ENCODE measurements at regions not wholly inside any gene's neighbourhood (a gene's known extent, or its start where the extent isn't known, plus 50 kb on each side); places are given as distances from the start of the nearest gene placed in this dataset.

- intact Hi-C loops (cut with DNase I) = no loop called here
Observed at GRCh38 chr12:113684908-113685782, 213.5 kb upstream of the LHX5 start.

DNA sequence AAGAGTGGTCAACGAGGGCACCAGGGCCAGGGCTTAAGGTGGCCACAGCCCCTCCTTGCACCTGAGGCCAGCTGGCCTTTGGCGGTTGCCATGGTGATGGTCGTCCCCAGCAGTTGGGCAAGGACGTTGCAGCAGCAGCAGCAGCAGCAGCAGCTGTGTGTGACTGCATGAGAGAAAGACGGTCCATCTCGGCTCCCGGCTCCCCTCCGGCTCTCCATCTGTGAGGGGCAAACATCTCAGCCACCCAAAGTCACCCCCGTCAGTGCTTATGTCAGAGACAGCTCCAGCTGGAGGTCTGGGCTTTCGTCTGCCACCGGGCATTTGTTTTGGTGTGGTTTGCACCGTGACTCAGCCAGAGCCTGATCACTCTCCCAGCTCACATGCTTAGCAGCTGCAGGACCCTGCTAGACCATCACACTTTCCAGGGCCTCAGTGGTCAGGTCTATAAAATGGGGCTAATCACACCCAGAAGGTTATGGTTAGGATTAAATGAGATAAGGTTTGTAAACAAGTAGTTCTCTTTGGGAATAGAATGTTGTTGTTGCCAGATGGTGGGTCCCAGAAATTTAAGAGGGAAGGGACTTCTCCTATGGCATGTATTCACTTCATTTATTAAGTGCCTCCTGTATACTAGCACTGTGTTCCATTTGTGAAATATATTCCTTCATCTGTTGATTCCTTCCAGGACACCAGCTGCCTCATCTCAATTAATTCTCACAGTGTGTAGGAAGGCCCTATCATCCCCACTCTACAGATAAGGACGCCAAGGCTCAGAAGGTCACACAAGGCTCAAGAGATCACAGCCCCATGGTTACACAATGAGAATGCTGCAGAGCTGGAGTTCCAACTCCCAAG, 212.6 kb upstream of the LHX5 start:
- Histone ChIP-seq H3K4me1 (no peaks in the 10 kb centered on the region), H3K4me3 (no peak overlapping the region), H3K27me3 (peaks cover 0 to 48% (median 28%) of the 10 kb centered on the region in 7 donors), H3K9me3 (no peaks in the 10 kb centered on the region), H3K36me3 (no peaks in the 10 kb centered on the region), H3K27ac (no peak overlapping the region)
- no peak for DNase-seq
- WGBS, 2 donors = 46 to 48% methylated on average over 13 of the region's 13 CpGs
- TF ChIP-seq, protein P1, sequence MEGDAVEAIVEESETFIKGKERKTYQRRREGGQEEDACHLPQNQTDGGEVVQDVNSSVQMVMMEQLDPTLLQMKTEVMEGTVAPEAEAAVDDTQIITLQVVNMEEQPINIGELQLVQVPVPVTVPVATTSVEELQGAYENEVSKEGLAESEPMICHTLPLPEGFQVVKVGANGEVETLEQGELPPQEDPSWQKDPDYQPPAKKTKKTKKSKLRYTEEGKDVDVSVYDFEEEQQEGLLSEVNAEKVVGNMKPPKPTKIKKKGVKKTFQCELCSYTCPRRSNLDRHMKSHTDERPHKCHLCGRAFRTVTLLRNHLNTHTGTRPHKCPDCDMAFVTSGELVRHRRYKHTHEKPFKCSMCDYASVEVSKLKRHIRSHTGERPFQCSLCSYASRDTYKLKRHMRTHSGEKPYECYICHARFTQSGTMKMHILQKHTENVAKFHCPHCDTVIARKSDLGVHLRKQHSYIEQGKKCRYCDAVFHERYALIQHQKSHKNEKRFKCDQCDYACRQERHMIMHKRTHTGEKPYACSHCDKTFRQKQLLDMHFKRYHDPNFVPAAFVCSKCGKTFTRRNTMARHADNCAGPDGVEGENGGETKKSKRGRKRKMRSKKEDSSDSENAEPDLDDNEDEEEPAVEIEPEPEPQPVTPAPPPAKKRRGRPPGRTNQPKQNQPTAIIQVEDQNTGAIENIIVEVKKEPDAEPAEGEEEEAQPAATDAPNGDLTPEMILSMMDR (IDR thresholded peaks at IDR 0.05) = no peak
- no peak for ATAC-seq
- intact Hi-C loops (cut with DNase I) = no loop called here

More at GRCh38 chr12:113684908-113685782, 213.5 kb upstream of the LHX5 start:
- H3K27ac ChIP-seq = no peak overlapping the region
- H3K27me3 ChIP-seq = peaks cover 0 to 48% (median 28%) of the 10 kb centered on the region in 7 donors
- H3K9me3 ChIP-seq = no peaks in the 10 kb centered on the region
- TF ChIP-seq, protein P1 (IDR thresholded peaks at IDR 0.05) = no peak
- no peak overlapping the region for H3K4me3 ChIP-seq
- no peaks in the 10 kb centered on the region for H3K36me3 ChIP-seq
- ATAC-seq (no peak), DNase-seq (no peak)
- H3K4me1 ChIP-seq = no peaks in the 10 kb centered on the region
- WGBS, 2 donors = 53 to 54% methylated on average over 20 of the region's 20 CpGs

- Histone ChIP-seq H3K36me3 (no peaks in the 10 kb centered on the region), H3K4me1 (no peaks in the 10 kb centered on the region), H3K27ac (no peak overlapping the region), H3K27me3 (peaks cover 0 to 54% (median 33%) of the 10 kb centered on the region in 7 donors), H3K9me3 (no peaks in the 10 kb centered on the region), H3K4me3 (no peak overlapping the region)
- intact Hi-C loops (cut with DNase I) = no loop called here
- WGBS, 2 donors = 41 to 46% methylated on average over 7 of the region's 7 CpGs
- TF ChIP-seq, protein P1 (IDR thresholded peaks at IDR 0.05) = no peak
- DNase-seq (no peak), ATAC-seq (no peak)
Observed at GRCh38 chr12:113683574-113683973, 211.9 kb upstream of the LHX5 start.

GRCh38 chr12:113680868-113681267, 209.2 kb upstream of the LHX5 start:
- intact Hi-C loops (cut with DNase I) = no loop called here
- Histone ChIP-seq H3K27ac (no peak overlapping the region), H3K4me3 (no peak overlapping the region), H3K9me3 (no peaks in the 10 kb centered on the region), H3K4me1 (no peaks in the 10 kb centered on the region), H3K27me3 (peaks cover 0 to 61% (median 43%) of the 10 kb centered on the region in 7 donors), H3K36me3 (no peaks in the 10 kb centered on the region)
- no peak for DNase-seq
- TF ChIP-seq, protein P1 (IDR thresholded peaks at IDR 0.05) = no peak
- no peak for ATAC-seq
- WGBS, 2 donors = 91 to 100% methylated on average over 1 of the region's 1 CpG
